HG03025 (cell line): ENCODE measurements at regions not wholly inside any gene's neighbourhood (a gene's known extent, or its start where the extent isn't known, plus 50 kb on each side); places are given as distances from the start of the nearest gene placed in this dataset.
"Not testable (repeated sequence)": the region's sequence is repeated elsewhere in the genome, so short reads cannot be mapped to it uniquely, and the experiment has no call there.

Experiments used
- ATAC-seq: cut with Tn5 transposase; IDR thresholded peaks from one replicate; pipeline ENCODE4 v1.9.1; 2021; ENCODE audit warnings: mild to moderate bottlenecking, moderate library complexity; ENCODE audit not compliant: unreplicated experiment, low FRiP score

- no peak for ATAC-seq
Observed at GRCh38 chr5:71817891-71818290, 98.8 kb downstream of the CARTPT start.

GRCh38 chr5:71821029-71821428 lies 102.0 kb downstream of the CARTPT start:
- ATAC-seq: no peak

DNA sequence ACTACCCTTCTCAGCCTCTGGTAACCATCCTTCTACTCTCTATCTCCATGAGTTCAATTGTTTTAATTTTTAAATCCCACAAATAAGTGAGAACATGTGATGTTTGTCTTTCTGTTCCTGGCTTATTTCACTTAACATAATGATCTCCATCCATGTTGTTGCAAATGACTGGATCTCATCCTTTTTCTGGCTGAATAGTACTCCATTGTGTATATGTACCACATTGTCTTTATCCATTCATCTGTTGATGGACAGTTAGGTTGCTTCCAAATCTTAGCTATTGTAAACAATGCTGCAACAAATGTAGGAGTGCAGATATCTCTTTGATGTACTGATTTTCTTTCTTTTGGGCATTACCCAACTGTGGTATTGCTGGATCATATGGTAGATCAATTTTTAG lies 103.0 kb downstream of the CARTPT start:
- ATAC-seq: not testable (repeated sequence)

DNA sequence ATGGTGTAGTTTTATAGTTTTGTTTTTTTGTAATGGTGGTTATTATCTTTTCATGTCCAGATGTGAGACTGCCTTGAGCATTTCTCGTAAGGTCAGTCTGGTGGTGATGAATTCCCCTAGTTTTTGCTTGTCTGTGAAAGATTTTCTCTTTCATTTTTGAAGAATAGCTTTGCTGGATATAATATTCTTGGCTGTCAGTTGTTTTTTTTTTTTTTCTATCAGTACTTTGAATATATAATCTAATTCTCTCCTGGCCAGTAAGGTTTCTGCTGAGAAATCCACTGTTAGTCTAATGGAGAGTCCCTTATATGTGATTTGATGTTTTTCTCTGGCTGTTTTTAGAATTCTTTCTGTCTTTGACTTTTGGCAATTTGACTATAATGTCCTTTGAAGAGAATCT lies 106.9 kb downstream of the CARTPT start:
- no peak for ATAC-seq

- no peak for ATAC-seq
Observed at GRCh38 chr5:71828291-71829040, 109.4 kb downstream of the CARTPT start.

GRCh38 chr5:71829206-71829605 lies 110.1 kb downstream of the CARTPT start:
- ATAC-seq: no peak

DNA sequence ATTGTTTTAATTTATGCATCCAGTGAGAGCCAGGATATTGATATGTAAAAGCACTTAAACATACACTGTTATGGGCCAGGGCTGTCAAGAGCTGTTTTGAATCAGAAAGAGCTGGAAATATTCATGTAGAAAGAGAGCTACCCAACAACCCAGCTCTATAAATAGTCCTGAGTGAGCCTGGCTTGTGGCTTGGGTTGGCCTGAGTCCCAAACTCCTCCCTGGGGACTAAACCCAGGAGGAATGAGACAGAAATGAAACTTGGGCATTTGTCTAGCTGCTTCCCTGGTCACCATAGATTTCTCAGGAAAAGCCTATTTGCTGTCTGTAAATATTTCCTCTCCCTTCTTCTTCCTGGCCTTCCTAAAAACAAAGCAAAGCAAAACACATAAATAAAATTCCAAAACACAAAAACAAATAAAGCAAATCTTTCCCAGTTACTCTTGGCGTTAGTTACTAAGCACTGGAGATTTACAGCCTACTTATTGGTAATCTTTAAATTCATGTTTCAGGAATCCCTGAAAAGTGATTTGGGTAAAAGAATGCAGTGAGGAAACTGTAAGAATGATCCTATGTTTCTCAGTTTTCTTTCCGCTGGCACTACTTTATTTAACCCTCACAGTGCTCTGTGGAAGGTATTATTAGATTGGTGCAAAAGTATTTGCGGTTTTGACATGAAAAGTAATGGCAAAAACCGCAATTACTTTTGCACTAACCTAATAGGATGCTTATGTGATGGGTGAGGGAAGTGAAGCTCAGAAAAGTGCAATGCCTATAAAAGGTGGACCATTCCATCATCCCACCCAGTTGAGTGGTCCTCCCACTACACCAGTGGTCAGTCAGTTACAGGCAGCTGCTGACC lies 111.8 kb downstream of the CARTPT start:
- ATAC-seq: no peak

- ATAC-seq: no peak
Observed at GRCh38 chr5:71832812-71833715, 114.0 kb downstream of the CARTPT start.

DNA sequence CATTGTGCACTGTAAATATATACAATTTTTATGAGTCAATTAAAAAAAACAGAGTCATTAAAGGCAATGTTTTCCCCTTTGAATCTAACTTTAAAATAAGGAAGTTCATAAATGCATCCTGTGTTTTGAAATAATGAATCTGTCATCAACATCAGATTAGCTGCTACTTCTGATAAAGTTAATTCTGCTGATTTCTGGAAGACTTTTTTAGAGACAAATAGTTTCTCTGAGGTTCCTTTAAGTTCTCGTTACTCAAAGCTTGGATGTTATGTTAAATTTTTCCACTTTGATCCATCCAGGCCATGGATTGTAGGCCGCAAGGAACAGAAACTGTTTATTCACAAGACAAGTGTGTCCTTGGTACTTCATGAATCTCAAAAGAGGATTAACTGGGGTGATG lies 115.5 kb downstream of the CARTPT start:
- no peak for ATAC-seq

DNA sequence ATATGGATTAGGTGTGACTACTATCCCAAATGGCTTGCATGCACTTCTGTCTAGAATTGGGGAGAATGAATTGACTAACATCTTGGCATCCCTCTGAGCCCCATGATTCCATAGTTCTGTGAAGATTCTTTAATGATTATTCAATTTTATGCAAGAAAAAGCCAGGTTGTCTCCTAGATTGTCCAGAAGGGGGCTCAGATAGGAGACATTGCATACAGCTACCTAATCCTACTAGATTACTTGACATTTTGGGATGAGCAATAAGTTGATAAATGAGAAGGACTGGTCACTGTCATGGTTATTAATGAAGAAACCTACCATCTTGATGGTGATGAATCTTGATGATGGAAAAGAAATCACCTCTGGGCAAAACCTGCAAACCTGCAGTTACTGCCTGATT lies 117.0 kb downstream of the CARTPT start:
- no peak for ATAC-seq

- ATAC-seq: no peak
Observed at GRCh38 chr5:71836559-71837112, 117.6 kb downstream of the CARTPT start.

DNA sequence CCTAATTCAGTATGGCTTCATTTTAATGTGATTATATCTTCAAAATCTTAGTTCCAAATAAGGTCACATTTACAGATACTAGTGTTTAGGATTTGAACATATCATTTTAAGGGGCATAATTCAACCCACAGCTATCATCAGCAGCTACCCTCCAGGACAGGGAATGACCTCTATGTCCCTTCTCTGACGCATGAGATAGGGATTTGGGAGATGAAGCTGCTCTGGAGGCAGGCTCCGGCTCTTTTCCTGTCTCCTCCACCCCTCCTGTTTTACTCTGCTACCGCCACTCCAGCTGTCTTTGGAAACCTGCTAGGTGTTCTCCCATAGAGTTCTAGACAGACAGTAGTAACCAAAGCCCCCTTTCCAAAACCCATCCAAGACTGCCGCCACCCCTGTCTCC lies 119.2 kb downstream of the CARTPT start:
- ATAC-seq: no peak

- no peak for ATAC-seq
Observed at GRCh38 chr5:71839096-71839884, 120.2 kb downstream of the CARTPT start.

- ATAC-seq: no peak
Observed at GRCh38 chr5:71841107-71841506, 122.0 kb downstream of the CARTPT start.

GRCh38 chr5:71843111-71843510 lies 124.0 kb downstream of the CARTPT start:
- no peak for ATAC-seq

GRCh38 chr5:71844862-71845261 lies 125.8 kb downstream of the CARTPT start:
- ATAC-seq: no peak

GRCh38 chr5:71859515-71859914 lies 140.4 kb downstream of the CARTPT start:
- ATAC-seq: no peak

GRCh38 chr5:71860048-71860447 lies 141.0 kb downstream of the CARTPT start:
- no peak for ATAC-seq

DNA sequence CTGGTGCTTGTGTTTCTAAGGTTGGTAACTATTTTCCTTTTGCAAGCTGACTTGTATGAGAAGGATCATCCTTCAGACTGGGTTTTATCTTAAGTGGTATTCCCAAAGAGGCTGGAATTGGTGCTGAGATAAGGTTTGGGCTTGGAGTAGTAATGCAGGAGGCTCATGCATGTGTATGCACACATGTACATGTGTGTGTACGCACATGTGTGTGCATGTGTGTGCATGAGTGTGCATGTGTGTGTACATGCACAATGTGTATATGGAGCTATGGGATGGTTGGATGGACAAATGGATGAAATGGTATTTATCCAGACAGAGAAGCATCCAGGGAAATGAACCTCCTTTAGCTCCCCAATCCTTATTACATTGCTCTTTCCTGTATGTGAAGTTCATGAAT lies 142.6 kb downstream of the CARTPT start:
- no peak for ATAC-seq

DNA sequence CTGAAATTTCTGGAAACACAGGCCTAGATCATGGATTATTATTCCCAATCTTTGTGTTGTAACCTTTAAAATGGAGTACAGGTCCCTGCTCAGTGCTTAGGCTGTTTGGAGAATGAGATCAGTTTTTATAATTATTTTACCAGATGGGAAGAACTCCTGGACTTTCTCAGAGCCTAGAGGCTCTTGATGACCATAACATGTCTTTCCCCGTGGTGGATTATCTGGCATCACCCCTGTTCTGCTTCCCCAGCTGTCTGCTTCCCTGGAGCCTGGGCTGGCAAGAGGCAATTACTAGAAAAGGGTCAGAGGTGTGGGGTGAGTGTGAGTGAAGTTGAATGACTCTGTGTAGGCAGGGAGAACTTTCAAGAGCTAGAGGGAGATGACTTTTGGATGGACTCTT lies 143.0 kb downstream of the CARTPT start:
- no peak for ATAC-seq
